ENCODE measurements at regions not wholly inside any gene's neighbourhood (a gene's known extent, or its start where the extent isn't known, plus 50 kb on each side); places are given as distances from the start of the nearest gene placed in this dataset.

DNA sequence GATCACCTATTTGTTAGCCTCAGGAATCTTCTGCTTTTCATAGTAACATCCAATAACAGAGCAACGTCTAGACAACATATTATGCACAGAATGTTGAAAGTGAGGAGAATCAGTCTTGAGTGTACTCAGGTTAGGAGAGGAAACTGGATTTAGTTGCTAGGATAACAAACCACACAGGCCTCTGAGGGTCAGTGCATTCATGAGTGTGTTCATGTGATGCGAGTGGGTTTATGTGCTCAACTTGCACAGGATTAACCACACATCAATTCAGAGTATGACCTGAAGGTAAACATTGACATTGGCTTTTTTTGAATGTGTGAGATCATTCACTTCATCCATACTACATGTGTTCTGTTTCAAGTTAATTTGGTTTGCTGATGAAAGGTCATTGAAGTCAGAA lies 287.6 kb downstream of the DIPK2A start:
- TF ChIP-seq TAF1 (IDR thresholded peaks at IDR 0.05; ENCODE audit: low read depth) (no peak), RAD21 (IDR thresholded peaks at IDR 0.05; ENCODE audit: low read depth) (no peak), YY1 (IDR thresholded peaks at IDR 0.05; ENCODE audit: low read depth) (no peak), USF1 (IDR thresholded peaks at IDR 0.05) (no peak), FOXM1 (IDR thresholded peaks at IDR 0.05; ENCODE audit: borderline replicate concordance, low read depth) (no peak)
- TF ChIP-seq, protein P1, sequence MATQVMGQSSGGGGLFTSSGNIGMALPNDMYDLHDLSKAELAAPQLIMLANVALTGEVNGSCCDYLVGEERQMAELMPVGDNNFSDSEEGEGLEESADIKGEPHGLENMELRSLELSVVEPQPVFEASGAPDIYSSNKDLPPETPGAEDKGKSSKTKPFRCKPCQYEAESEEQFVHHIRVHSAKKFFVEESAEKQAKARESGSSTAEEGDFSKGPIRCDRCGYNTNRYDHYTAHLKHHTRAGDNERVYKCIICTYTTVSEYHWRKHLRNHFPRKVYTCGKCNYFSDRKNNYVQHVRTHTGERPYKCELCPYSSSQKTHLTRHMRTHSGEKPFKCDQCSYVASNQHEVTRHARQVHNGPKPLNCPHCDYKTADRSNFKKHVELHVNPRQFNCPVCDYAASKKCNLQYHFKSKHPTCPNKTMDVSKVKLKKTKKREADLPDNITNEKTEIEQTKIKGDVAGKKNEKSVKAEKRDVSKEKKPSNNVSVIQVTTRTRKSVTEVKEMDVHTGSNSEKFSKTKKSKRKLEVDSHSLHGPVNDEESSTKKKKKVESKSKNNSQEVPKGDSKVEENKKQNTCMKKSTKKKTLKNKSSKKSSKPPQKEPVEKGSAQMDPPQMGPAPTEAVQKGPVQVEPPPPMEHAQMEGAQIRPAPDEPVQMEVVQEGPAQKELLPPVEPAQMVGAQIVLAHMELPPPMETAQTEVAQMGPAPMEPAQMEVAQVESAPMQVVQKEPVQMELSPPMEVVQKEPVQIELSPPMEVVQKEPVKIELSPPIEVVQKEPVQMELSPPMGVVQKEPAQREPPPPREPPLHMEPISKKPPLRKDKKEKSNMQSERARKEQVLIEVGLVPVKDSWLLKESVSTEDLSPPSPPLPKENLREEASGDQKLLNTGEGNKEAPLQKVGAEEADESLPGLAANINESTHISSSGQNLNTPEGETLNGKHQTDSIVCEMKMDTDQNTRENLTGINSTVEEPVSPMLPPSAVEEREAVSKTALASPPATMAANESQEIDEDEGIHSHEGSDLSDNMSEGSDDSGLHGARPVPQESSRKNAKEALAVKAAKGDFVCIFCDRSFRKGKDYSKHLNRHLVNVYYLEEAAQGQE (IDR thresholded peaks at IDR 0.05; ENCODE audit: low read depth), result no peak

- TF ChIP-seq RAD21 (IDR thresholded peaks at IDR 0.05; ENCODE audit: low read depth) (no peak), ZBTB7A (IDR thresholded peaks at IDR 0.05; ENCODE audit: low read depth) (no peak), TEAD4 (IDR thresholded peaks at IDR 0.05) (no peak), MAX (IDR thresholded peaks at IDR 0.05) (no peak), TCF12 (IDR thresholded peaks at IDR 0.05; ENCODE audit: low read depth) (no peak), EP300 (IDR thresholded peaks at IDR 0.05; ENCODE audit: borderline replicate concordance) (no peak), EGR1 (IDR thresholded peaks at IDR 0.05) (no peak), YY1 (IDR thresholded peaks at IDR 0.05; ENCODE audit: low read depth) (no peak), USF1 (IDR thresholded peaks at IDR 0.05) (no peak), FOXM1 (IDR thresholded peaks at IDR 0.05; ENCODE audit: borderline replicate concordance, low read depth) (no peak), CEBPB (IDR thresholded peaks at IDR 0.05) (no peak)
- TF ChIP-seq, protein P1 (IDR thresholded peaks at IDR 0.05; ENCODE audit: low read depth), result no peak
Measured at GRCh38 chr3:144263706-144264105, 292.1 kb downstream of the DIPK2A start.

DNA sequence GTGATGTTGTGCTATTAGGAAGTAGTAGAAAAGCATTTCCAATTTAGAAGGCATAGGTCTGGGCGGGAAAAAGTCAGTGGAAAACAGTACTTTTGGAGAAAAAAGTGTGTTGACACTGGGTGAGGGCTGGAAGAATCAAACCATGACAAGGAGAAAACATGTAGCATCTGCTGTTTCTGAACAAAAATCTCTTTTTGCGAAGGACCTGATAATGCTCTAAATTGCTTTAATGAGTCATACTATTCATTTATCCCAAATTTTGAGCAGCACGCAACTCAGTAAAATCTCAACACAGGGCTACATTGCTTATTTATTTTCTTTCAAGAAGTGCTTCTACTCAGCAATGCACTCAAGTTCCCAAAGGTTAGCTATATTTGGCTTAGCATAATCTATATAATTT lies 292.7 kb downstream of the DIPK2A start:
- TF ChIP-seq TCF12 (IDR thresholded peaks at IDR 0.05; ENCODE audit: low read depth) (no peak), TEAD4 (IDR thresholded peaks at IDR 0.05) (no peak), FOXM1 (IDR thresholded peaks at IDR 0.05; ENCODE audit: borderline replicate concordance, low read depth) (no peak), EGR1 (IDR thresholded peaks at IDR 0.05) (no peak), NFIC (IDR thresholded peaks at IDR 0.05) (no peak), ZBTB7A (IDR thresholded peaks at IDR 0.05; ENCODE audit: low read depth) (no peak), MAX (IDR thresholded peaks at IDR 0.05) (no peak), RAD21 (IDR thresholded peaks at IDR 0.05; ENCODE audit: low read depth) (no peak), CEBPB (IDR thresholded peaks at IDR 0.05) (no peak), TAF1 (IDR thresholded peaks at IDR 0.05; ENCODE audit: low read depth) (no peak), CREB1 (IDR thresholded peaks at IDR 0.05; ENCODE audit: low read depth) (no peak), YY1 (IDR thresholded peaks at IDR 0.05; ENCODE audit: low read depth) (no peak), EP300 (IDR thresholded peaks at IDR 0.05; ENCODE audit: borderline replicate concordance) (no peak), USF1 (IDR thresholded peaks at IDR 0.05) (no peak)
- TF ChIP-seq, protein P1 (IDR thresholded peaks at IDR 0.05; ENCODE audit: low read depth), result no peak

GRCh38 chr3:144264794-144265193 lies 293.2 kb downstream of the DIPK2A start:
- TF ChIP-seq TAF1 (IDR thresholded peaks at IDR 0.05; ENCODE audit: low read depth), result no peak
- TF ChIP-seq CEBPB (IDR thresholded peaks at IDR 0.05), result no peak
- TF ChIP-seq NFIC (IDR thresholded peaks at IDR 0.05), result no peak
- no peak for TF ChIP-seq RAD21 (IDR thresholded peaks at IDR 0.05; ENCODE audit: low read depth)
- no peak for TF ChIP-seq YY1 (IDR thresholded peaks at IDR 0.05; ENCODE audit: low read depth)
- no peak for TF ChIP-seq CREB1 (IDR thresholded peaks at IDR 0.05; ENCODE audit: low read depth)
- TF ChIP-seq, protein P1 (IDR thresholded peaks at IDR 0.05; ENCODE audit: low read depth), result no peak
- no peak for TF ChIP-seq TEAD4 (IDR thresholded peaks at IDR 0.05)
- no peak for TF ChIP-seq MAX (IDR thresholded peaks at IDR 0.05)
- TF ChIP-seq EP300 (IDR thresholded peaks at IDR 0.05; ENCODE audit: borderline replicate concordance), result no peak
- TF ChIP-seq FOXM1 (IDR thresholded peaks at IDR 0.05; ENCODE audit: borderline replicate concordance, low read depth), result no peak
- TF ChIP-seq EGR1 (IDR thresholded peaks at IDR 0.05), result no peak
- TF ChIP-seq TCF12 (IDR thresholded peaks at IDR 0.05; ENCODE audit: low read depth), result no peak
- no peak for TF ChIP-seq USF1 (IDR thresholded peaks at IDR 0.05)
- no peak for TF ChIP-seq ZBTB7A (IDR thresholded peaks at IDR 0.05; ENCODE audit: low read depth)
